Urothelium cell line (cell line): ENCODE measurements at regions not wholly inside any gene's neighbourhood (a gene's known extent, or its start where the extent isn't known, plus 50 kb on each side); places are given as distances from the start of the nearest gene placed in this dataset.

Experiments
- DNase-seq: peaks from one replicate; pipeline ENCODE4 v3.0.0; 2011; ENCODE audit warnings: low spot score, mixed read lengths
- FAIRE-seq: peaks from 2 replicates; lab custom pipeline; 2011; peaks lifted over from hg19 to GRCh38; lab: Jason Lieb, UNC

GRCh38 chr21:24200052-24200451, 1407.2 kb downstream of the MRPL39 start:
- FAIRE-seq (no peak), DNase-seq (no peak)

- DNase-seq (no peak), FAIRE-seq (no peak)
These were observed 1409.4 kb downstream of the MRPL39 start for GRCh38 chr21:24197923-24198322.

- DNase-seq (no peak), FAIRE-seq (no peak)
These were observed 1410.1 kb downstream of the MRPL39 start for GRCh38 chr21:24197132-24197643.

GRCh38 chr21:24188506-24188905, 1418.8 kb downstream of the MRPL39 start:
- no peak for FAIRE-seq

DNA sequence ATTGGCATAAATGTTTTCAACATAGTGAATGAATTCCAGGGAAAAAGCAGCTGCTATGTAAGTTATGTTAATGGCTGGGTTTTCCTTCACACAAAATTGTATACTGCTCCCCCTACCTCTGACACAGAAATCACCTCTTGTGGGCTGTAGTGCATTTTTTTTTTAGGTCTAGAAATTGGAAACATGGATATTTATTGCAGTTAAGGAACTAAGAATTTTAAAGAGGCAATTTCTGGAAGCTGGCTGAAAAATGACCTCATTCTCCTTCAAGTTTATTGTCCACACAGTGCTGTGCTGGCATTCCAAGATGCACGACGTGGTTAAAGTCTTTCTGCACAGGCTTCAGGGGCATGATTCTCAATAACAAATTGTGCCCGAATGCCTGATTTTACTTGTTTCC, 1424.2 kb downstream of the MRPL39 start:
- FAIRE-seq = no peak
- no peak for DNase-seq

More at GRCh38 chr21:24188506-24188905, 1418.8 kb downstream of the MRPL39 start:
- no peak for DNase-seq

DNA sequence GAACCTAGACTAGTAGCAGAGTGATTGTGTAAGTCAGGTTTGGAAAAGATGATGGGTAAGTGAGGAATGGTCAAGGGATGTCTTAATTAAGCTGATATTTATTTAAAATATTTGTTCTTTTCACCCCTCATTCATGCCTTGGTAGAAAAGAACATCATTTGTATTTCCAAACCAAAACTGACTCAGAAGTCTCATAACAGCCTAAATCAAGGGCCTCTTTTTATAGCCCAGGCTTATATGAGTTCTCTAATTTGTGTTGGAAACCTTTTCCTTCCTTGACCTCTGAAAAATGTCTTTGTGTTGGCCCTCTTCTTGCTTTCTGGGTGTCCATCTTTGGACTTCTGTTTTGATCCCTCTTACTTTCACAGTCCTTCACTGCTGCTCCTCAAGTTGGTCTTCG, 1428.2 kb downstream of the MRPL39 start:
- DNase-seq = no peak
- no peak for FAIRE-seq

DNA sequence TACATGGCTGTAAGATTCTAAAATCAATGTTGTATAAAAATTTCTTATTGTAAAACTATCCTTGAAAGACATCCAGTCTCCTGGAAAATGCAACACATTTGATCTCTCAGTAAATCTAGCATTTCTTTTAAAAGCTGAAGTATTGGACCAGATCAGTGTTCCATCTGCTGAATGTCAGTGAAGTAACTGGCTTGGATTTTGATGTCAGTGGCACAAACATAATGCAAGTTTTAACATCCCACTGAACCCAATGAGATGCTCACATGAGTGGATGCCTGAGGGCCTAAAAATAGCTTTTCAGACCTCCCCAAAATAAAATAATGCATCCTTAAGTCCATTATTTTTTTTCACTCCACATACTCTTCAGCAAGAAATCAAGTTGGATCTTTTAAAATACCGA, 1432.2 kb downstream of the MRPL39 start:
- DNase-seq = no peak
- no peak for FAIRE-seq

DNA sequence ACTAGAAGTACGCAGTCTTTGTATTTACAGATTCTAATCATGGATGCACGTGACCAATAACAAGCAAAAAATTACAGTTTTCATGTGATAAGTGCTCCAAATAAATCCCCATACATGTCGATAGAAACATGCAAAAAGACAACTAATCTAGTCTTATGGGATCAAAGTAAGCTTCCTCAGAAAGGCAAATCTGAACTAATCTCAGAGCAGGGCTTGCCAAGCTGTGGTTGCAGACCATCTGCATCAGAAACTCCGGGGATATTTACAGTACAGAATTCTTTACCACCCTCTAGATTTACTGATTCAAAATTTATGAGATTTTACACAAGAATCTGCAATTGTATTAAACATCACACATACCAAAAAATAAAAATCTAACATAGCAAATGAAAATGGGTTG, 1435.5 kb downstream of the MRPL39 start:
- FAIRE-seq (no peak), DNase-seq (no peak)

DNA sequence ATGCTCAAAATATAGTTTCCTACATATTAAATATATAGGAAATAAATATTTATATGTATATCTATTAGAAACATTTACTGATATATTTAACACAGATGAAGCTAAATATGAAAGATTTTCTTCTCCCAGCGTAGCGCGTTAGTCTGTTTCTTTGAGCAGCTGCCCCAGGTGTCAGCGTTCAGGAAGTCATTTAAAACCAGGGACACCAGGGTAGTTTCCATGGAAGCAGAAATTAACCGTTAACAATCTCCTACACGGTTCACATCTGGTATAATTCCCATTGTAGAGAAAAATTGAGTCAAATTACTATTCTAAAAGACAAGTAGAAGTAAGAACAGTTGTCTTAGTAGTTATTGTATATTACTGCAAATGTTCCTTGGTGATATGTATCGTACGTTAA, 1443.7 kb downstream of the MRPL39 start:
- no peak for FAIRE-seq
- no peak for DNase-seq

DNA sequence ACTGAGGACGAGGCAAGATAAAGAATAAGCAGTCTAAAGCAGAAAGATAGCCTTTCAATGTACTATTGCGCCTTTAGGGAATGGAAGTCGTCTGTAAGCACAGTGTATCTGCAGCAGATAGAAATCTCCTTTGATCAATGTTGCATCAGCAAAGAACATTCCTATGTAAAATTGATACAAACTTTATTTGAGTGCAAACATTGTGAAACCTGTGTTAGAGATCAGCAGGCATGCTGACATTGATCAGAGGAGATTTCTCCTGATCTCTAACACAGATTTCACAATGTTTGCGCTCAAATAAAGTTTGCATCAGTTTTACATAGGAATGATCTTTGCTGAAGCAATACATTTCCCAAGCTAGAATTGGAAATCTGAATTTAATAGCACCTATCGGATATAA, 1446.8 kb downstream of the MRPL39 start:
- DNase-seq = no peak
- FAIRE-seq = no peak

DNA sequence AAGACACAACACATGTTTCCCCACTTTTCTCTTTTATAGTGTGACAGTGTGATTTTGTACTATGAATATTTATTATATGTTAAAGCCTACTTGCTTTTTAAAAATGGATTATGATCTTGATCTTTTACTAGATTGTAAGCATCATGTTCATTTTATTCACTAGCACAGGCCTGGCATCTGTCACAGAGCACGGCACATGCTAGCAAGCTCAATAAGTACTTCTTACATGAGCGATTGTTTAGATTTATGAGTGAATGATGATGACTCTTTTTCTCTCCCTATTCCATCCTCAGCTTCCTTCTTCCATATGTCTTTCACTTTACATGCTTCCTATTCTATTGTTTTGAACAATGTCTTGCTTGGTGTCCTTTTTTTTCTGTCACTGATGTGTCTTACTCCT, 1454.1 kb downstream of the MRPL39 start:
- FAIRE-seq (no peak), DNase-seq (no peak)

GRCh38 chr21:24150753-24151152, 1456.5 kb downstream of the MRPL39 start:
- DNase-seq (no peak), FAIRE-seq (no peak)

DNA sequence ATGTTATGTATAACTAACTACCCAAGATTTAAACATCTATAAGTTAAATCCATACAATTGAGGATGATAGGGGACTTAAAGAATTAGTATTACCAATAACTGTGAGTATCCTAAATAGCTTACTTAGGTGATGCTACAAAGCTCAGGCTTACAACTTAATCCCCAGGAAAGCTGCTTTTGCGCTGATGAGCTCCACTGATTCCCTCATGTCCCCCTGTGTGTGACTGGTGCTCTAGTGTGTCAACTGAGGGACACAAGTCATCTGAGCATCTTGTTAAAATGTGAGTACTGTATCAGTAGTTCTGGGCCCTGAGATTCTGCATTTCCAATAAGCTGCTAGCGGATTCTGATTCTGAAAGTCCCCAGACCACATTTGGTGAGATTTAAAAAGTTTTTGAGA, 1458.8 kb downstream of the MRPL39 start:
- FAIRE-seq (no peak), DNase-seq (no peak)

- no peak for FAIRE-seq
- DNase-seq = no peak
These were observed 1459.6 kb downstream of the MRPL39 start for GRCh38 chr21:24147674-24148073.

GRCh38 chr21:24131056-24131455, 1476.2 kb downstream of the MRPL39 start:
- no peak for DNase-seq
- no peak for FAIRE-seq

GRCh38 chr21:24127651-24128050, 1479.6 kb downstream of the MRPL39 start:
- no peak for FAIRE-seq
- DNase-seq = no peak

- no peak for DNase-seq
These were observed 1483.5 kb downstream of the MRPL39 start for GRCh38 chr21:24123785-24124184.

DNA sequence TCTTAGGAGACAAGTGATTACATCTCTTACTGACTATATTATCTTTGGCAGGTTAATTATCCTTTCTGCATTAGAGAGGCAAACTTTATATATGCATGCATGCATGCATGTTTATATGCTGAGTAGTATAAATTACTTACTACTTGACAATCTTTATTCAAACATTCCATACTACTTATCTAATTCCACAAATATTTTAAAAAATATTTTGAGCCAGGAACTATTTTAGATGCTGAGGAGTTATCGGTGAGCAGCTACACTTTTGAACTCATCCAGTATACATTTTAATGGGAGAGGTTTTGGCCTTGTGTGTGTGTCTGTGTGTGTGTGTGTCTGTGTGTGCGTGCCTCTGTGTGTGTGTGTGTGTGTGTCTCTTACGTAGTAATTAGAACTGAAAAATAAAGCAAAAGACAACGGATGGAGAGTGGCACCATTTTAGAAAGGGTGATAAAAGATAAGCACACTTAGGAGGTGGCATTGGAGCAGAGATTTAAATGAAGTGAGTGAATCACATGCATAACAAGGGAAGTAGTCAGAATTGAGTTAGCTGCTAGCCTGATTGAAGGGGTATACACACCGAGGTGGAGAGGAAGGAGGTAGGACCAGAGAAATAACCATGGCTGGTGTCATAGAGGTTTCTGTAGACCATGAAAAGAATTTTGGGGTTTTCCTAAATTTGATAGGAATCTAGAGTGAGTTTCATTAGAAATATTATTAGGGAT, 1488.4 kb downstream of the MRPL39 start:
- FAIRE-seq = no peak
- DNase-seq = no peak

More at GRCh38 chr21:24123785-24124184, 1483.5 kb downstream of the MRPL39 start:
- FAIRE-seq = no peak

GRCh38 chr21:24115141-24115540, 1492.1 kb downstream of the MRPL39 start:
- DNase-seq = no peak
- no peak for FAIRE-seq

DNA sequence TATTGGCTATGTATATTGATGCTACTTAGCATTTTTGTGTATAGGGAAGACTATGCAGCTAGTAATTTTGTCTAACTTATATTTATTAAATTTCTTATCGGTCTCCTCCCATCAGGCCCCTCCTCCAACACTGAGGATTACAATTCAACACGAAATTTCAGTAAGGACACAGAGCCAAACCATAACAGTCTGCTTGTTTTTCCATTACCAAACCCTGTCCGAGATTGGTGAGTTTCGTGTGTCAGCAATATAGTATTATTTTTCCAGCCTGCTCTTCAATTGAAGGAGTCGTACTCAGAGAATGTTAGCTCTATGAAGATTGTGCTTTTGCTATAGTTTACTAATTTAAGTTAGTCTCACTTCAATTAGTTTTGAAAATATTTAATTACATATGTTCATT, 1495.3 kb downstream of the MRPL39 start:
- DNase-seq (no peak), FAIRE-seq (no peak)

- no peak for DNase-seq
- FAIRE-seq = no peak
These were observed 1496.4 kb downstream of the MRPL39 start for GRCh38 chr21:24110846-24111245.

DNA sequence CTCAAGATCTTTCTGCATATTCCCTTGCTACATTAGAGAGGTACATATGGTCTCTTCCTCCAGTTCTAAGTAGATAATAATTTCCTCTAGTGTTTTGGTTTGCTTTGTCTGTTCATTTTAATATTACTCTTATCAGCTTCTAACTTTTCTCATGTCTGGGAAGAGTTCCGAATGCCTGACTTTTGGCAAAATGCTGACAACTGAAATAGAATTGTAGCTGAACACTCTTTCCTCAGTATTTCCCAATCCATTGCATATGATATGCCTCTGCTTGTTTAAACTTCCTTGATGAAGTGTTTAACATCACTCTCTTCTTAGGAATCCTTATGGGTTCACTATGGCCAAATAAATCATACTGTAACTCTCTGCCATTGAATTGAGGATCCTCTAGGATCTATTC, 1510.1 kb downstream of the MRPL39 start:
- DNase-seq (no peak), FAIRE-seq (no peak)

- FAIRE-seq (no peak), DNase-seq (no peak)
These were observed 1510.6 kb downstream of the MRPL39 start for GRCh38 chr21:24096651-24097050.
